Stimulated activated CD4-positive, alpha-beta T cell treated with anti-CD3 and anti-CD28 coated beads, Interleukin-1b, Interleukin-23, amount 100 ng/mL, for 1 hour (primary cell): ENCODE measurements at regions not wholly inside any gene's neighbourhood (a gene's known extent, or its start where the extent isn't known, plus 50 kb on each side); places are given as distances from the start of the nearest gene placed in this dataset.
"Not testable (repeated sequence)": the region's sequence is repeated elsewhere in the genome, so short reads cannot be mapped to it uniquely, and the experiment has no call there.

Experiments
- DNase-seq, 2 donors: peaks; one replicate each; pipeline ENCODE4 v3.0.0-alpha.2; 2020; ENCODE audit warnings: low read depth in 2 of 2

DNA sequence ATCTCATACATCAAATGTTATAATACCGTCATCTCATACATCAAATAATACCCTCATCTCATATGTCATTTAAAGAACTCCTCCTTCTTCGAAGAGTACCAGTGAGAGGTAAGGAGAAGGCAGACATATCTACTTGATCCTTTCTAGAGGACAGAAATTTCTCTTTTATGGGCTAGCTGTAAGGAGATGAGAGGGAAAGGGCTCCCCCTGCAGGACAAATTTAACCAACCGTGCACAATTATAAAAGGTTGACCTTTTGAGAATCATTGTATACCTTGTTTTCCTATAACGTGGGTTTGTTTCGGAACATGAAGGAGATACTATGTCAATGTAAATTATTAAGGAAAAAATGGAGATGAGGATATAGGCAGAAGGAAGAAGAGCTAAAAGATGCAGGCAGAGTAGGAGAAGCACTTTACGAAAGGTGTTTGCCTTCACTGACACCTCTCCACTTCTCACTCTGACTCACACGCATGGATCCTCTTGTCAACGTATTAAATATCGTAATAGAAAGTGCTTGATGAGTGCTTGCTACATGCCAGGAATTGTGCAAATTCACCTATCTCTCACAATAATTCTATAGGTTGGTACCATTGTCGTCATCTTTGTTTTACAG lies 465.9 kb upstream of the ERCC4 start:
- no peak for DNase-seq

DNA sequence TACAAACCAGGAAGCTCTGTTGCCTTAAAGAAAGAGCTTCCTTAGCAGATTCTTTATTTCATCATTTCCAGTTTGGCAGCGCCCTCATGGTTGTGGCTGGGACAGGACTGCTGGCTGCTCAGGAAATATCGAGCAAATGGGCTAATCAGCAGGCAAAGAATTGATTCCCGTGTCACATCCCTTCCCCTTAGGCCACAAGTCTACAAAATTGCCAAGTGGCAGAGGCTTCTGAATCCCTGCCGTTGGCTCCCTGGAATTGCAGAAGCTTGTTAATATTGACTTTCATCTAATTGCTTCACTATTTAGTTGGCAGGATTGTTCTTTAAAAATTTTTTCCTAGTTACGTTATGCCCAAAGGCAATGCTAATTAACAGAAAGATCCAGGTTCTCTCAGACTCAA lies 456.3 kb upstream of the ERCC4 start:
- DNase-seq: no peak

DNA sequence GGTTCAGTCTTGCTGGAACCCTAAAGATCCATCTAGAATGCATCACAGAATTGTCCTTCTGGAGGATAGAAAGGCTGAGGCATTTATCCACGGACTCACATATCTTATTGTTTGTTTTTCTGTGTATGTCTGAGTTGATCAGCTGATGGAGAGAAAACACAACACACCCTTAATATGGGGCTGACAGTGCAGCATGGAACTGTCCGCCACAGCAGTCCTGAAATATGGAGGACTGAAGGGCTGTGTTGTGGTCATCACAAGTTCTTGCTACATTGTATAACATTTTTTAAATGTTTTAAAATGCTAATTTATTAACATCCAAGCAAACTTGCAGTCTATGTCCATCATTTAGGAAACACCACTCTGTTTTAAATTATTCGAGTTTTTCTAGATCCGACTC lies 448.9 kb upstream of the ERCC4 start:
- DNase-seq: no peak

DNA sequence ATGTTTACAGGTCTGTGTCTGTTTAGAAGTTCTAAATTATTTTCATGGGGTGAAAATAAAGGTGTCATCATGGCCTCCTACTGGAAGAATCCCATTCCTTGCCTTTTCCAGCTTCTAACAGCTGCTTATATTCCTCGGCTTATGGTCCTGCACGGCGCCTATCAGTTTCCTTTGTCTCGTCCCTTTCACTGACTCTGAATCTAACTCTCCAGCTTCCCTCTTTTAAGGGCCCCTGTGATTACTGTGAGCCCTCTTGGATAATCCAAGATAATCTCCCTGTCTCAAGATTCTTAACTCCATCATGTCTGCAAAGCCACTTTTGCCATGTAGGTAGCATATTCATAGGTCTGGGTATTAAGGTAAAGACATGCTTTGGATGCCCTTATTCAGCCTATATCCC lies 441.0 kb upstream of the ERCC4 start:
- DNase-seq: no peak

DNA sequence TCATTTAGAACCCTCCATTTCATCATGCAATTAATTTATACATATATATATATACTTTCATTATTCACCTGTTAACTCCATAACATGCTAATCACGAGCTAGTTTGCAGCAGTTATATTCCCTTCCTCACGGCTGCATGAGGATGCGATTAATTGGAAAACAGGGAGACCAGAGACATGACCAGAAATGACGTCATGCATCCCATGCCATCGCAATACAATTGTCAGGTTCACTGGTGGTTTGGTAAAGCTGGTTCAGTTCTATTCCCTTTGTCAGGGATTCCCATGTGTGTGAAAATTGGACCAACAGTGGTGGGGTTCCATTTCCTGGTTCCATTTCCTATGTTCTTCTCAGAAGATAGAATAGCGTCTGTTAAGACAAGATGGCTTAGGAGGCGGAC lies 440.4 kb upstream of the ERCC4 start:
- no peak for DNase-seq

DNA sequence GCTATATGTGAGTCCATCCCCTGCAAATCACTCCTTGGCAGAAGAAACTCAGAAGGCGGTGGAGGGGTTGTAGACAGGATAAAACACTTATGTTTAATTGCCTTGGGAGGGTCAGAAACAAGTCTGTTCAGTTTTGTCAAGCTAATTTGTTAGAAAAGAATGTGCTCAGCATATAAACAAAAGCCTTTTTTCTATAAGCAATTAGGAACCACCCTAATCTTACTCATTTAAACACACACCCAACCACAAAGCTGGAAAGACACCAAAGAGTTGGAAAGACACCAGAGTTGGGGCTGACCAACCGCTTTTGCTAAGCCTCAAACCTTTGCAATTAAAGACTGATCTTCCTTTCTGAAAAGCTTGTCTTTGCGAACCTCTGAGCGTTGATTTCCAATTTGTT lies 439.2 kb upstream of the ERCC4 start:
- DNase-seq: no peak

DNA sequence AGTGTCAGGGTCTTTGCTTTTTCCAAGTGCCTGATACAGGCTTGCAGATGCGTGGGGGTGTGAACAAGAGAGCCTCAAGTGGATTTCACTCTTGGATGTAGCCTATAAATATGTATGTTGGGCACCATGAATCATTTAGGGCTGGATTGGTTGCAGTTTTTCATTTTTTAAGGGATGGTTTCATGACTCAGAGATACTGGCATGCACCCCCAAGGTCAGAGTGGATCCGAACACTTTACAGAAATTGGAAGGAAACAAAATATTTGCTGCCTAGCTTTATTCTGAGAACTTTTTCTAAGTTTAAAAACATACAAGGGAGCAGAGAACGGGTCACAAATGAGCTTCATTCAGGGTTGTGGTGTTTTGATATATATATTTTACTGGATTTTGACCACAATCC lies 436.8 kb upstream of the ERCC4 start:
- DNase-seq: no peak

DNA sequence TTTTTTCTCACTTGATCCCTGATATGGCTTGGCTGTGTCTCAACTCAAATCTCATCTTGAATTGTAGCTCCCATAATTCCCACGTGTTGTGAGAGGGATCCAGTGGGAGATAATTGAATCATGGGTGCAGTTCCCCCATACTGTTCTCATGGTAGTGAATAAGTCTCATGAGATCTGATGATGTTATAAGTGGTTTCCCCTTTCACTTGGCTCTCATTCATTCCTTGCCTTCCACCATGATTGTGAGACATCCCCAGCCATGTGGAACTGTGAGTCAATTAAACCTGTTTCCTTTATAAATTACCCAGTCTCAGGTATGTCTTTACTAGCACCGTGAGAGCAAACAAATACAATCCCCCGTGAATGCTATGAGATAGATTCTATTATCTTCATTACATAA lies 430.5 kb upstream of the ERCC4 start:
- DNase-seq: not testable (repeated sequence)

DNA sequence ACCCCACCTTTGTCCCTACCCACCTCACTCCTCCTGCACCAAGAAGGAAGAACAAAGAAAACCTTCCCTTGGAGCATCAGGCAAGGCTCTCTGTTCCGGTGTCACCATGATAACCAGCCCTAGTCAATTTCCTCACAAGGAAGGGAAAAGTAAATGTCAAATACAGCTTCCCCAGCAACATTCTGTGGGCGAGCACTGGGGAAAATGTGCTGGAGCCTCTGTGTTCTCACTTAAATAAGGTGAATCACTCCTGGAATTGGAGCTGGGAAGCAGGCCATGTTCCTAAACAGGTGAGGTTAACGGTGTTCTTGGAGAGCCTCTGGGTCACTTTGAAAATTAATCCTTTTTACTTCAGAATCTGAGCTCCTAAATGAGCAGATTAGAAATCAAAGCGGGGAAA lies 427.9 kb upstream of the ERCC4 start:
- no peak for DNase-seq

DNA sequence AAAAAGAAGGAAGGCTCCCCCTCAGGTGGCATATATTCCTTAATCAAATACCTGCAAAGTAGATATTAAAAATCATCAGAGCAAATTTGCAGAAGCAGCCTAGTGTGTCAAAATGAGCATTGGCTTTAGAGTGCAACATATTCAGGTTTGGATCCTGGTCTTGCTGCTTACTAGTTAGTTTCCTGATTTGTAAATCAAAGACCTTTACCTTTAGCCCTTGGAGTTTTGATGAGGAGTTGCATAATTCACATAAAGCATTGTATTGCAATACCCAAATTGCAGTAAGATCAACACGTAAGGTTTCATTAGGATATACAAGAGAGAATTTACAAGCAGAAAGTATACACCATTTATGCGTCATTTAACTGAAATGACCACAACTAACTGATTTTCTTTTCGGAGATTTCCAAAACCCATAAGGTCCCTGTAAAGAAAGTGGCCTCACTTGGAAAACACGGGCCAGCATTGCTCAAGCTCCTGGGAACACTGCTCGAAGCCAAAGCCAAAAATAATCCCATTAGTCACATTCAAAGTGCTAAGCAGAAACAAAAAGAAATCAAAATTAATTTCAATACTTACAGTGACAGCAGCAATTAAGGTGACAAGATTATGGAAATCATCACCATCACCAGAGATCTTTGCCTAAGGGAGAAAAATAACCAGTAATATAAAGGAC lies 415.9 kb upstream of the ERCC4 start:
- no peak for DNase-seq

DNA sequence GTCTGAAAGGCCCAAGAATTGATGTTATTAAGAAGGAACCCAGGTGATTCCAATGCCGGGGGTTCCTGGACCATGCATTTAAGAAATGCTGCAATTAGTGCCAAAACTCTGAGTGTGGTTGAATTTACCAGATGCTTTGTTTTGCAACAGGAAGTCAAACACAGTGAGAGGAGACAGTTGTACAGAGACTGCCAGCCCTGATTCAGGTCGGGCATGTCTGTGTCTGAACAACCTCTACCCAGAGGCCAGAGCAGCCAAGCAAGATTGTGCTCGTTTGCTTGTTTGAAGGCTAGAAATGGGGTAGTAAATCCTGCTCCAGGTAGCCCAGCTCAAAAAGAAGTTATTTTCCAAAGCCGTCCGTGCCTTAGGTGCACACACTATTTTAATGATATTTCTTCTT lies 412.4 kb upstream of the ERCC4 start:
- no peak for DNase-seq

DNA sequence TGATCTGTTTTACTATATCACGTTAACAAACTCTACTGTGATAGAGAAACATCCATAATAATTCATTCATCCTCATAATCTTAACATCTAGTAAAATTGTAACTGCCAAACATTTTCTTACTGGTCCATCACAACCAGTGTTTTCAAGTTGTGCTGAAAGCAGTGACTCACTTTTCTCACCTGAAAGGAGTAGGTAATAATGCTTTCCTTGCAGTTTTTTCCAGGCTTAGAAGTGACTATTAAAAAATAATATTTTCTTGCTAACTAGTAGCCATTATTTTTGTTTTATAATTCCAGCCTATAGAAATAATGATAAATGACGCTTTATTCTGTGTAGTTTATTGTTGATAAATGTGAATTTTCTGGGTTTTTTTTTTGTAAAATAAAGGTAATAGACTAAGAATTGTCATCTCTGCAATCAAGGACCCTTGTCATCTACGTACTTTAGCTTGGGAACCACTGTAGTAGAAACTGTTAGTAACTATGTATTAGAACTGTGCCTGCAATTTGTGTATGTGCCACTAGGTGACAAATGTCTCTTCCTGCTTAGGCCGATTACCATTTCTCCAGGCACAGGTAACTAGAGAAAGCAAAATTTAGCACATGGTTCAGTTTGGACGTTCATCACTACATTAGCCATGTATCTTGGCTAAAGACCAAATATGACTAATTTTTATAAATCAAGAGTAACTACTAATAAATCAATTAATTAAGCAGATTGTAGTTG lies 409.4 kb upstream of the ERCC4 start:
- DNase-seq: no peak

DNA sequence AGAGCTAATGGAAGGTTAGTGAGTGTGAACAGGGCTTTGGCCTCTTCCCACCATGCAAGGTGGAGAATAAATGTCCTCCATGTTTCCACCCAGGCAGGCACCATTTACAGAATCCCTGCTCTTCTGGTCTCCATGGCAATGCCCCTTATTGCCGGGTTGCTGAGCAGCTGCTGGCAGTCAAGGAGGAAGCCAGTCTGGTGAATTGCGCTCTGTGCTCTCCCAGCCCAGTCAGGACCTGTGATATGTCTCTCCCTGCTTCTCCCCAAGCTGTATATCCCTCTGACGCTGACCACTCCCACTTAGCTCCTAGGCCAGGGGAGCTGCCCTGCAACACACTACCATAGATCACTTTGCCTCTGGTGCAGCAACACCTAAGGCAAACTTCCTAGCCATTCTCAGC lies 402.1 kb upstream of the ERCC4 start:
- no peak for DNase-seq

DNA sequence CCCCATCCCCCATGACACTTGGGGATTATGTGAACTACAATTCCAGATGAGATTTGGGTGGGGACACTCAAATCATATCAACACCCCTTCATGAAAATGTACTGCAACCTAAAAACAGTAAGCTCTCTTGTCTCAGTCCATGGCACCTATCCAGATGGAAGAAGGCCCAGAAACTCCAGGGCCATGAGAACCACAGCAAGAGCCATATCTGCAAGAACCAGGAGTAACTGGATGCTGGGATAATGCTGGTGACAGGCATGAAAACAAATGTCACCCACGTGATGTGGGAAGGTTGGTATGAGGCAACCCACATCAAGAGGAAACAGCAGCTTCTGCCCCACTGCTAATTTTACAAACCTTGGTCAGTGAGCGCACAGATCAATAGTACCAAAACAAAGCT lies 400.1 kb upstream of the ERCC4 start:
- DNase-seq: no peak

DNA sequence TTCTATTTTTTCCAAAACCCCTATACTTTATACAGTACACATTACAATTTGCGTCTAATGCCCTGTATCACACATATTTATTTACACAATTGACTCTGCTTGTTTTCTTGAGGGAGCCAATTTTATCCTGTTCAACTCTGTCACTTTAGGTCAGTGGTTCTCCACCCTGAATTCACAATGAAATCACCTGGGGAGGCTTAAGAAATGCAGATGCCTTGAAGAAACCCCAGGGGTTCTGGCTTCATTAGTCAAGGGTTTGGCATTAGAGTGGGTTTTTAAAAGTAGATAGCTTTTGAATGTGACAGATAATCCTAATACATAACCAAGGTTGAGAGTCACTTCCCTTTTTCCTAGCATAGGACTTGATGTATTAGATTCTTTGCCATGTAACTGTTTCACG lies 398.6 kb upstream of the ERCC4 start:
- no peak for DNase-seq

DNA sequence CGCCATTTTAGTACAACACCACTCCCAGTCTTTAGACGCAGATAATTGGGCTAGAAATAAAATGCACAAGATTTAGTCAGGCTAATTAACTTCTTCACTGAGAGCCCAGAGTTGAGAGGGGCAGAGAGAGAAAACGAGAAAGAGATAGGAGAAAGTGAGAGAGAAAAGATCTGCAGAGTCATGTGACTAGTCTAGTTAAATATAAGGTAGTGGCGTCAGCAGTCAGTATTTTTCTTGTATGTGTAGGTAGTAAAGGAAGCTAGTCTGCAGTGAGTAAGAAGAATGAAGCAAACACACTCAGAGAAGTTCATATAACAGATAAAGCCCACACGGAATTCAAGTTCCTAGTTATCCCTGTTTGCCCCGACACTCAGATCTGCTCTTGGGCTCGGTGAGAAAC lies 392.6 kb upstream of the ERCC4 start:
- no peak for DNase-seq

DNA sequence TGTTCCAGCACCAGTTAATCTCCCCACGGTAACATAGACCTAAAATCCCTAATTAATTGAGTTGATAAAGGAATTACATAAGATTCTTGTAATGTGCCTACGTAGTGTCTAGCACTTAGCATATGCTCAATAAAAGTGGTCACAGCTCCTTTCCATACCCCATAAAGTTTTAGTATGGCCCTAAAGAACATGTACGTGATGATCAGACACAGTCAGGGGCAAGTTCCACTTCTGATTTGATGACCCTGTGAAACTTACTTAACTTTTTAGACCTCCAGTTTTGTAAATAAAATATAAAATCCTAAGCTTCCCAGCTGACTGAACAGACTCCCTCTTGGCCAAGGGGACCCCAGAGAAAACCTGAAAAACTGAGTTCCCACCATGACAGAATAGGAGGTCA lies 391.3 kb upstream of the ERCC4 start:
- no peak for DNase-seq

DNA sequence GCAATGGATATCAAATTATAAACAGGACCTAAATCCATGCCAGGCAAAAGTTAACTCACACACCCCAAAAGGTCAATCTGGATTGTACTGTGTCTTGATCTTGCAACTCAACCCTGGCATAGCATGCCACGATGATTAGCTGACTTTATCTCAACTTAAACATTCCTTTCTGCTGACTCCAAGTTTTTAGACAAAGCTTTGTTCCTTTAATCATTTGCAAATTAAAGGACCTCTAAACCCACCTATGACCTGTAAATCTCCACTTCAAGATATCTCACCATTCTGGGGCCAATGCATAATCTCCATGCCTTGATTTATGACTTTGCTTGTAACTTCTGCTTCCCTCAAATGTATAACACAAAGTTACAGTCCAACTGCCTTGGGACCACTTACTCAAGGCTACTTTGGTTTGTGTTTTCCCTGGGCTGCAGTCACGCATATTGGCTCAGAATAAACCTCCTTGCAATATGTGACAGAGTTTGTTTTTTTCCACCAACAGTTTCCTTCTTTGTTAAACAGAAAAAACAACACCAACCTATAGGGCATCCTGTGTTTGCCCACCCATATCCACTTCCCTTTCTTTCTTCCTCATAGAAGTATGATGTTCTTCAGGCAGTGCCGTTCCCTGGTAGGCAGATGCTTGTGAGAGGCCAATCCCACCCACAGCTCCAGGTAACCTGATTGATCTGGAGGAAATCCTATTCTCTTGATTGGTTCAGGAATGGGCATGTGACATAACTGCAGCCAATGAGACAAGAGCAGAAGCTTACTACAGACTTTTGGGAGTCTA lies 390.6 kb upstream of the ERCC4 start:
- DNase-seq: no peak

DNA sequence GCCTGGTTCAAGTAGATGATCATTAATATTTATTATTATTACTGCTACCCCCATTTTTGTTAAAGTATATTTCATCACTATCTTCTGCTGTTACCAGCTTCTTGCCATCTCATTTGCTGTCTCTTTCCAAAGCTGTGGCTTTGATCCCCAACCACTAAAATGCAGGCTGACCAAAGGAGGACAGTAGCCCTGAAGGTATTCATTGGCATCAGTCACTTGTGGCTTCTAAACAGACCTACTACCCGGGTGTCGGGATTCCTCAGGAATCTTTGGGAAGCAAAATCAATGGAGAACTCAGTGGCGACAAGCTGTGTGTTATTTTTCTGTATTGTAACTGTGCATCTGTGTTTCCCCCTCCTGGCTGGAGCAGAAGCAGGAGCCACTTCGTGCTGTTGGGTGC lies 379.2 kb upstream of the ERCC4 start:
- no peak for DNase-seq

DNA sequence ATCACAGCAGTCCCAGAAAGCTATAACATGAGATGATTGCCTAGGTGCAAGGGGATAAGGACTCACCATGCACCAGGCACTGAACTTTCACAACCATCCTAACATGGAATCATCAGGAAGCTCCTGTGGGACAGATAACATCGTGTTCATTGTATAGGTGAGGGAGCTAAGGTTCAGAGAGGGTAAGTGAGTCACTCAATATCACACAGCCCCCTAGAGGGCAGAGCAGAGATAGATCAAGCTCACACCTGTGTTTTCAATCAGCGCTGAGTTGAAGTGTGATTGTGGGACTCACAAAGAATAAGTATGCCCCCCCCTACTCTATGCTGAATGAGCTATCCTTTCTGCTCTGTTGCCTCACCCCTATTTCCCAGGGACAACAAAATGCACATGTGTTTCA lies 377.7 kb upstream of the ERCC4 start:
- DNase-seq: no peak

DNA sequence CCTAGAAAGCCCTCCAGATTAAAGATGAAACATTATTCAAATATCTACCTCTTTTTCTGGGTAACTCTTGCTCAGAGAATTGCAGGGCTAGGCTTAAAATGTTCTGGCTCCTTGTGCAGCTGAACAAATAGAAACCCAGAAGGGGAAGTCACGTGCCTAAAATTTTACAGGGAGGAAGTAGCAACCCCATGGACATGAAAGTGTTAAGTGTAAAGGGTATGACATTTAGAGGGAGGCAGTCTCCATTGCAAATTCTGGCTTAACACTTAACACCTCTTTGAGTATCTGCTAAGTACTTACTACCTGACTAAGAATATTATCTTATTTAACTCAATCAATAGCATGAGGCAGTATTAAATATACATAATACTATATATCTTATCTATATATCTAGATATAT lies 376.1 kb upstream of the ERCC4 start:
- no peak for DNase-seq

DNA sequence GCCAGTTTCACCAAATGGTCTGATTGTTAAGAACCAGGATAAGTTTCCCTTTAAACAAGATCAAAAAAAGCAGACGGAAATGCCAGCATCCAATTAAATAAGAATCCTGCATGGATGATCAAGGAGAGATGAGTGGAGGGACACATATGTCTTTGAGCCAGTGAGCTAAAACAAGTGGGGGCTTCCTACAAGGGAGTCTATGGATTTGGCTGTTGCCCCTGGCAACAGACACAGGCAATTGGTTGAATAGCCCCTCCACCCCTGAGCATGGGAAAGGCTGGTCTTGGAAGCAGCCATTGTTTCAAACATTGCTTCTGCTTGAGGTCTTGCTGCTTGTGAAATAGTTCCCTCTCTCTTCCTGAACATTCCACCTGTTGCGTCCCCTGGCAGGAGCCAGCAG lies 374.7 kb upstream of the ERCC4 start:
- DNase-seq: no peak

DNA sequence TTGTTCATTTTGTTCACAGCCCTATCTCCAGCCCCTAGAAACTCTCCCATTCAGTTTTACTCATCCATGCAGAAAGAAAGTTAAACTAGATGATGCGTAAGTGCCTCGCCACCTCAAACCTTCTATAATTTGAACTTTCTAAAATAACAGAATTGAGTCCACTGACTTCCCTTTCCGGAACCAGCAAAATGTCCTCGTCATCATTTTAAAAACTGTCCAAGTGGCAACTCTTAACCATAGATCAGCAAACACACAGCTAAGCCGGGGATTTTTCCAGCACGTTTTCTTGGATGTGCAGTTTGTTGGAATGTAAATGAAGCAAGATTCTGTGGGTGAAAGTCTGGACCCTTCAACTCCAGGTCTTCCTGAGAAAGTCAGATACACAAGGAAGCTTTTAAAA lies 369.7 kb upstream of the ERCC4 start:
- DNase-seq: no peak
